ENCODE measurements at regions not wholly inside any gene's neighbourhood (a gene's known extent, or its start where the extent isn't known, plus 50 kb on each side); places are given as distances from the start of the nearest gene placed in this dataset.

DNA sequence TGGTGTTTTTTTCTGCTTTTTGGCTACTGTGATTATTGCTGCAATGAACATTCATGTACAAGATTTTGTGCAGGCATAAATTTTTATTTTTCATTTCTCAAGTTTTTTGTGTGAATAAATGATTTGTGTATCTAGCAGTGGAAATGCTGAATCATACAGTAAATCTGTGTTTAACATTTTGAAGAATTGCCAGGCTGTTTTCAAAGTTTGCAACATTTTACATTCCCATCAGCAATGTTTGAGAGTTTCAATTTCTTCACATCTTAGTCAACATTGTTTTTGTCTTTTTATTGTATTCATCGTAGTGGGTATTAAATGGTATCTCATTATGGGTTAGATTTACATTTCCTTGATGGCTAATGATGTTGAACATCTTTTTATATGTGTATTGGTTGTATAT lies 98.8 kb upstream of the RBMS1 start (continued):
- TF ChIP-seq, protein P1, sequence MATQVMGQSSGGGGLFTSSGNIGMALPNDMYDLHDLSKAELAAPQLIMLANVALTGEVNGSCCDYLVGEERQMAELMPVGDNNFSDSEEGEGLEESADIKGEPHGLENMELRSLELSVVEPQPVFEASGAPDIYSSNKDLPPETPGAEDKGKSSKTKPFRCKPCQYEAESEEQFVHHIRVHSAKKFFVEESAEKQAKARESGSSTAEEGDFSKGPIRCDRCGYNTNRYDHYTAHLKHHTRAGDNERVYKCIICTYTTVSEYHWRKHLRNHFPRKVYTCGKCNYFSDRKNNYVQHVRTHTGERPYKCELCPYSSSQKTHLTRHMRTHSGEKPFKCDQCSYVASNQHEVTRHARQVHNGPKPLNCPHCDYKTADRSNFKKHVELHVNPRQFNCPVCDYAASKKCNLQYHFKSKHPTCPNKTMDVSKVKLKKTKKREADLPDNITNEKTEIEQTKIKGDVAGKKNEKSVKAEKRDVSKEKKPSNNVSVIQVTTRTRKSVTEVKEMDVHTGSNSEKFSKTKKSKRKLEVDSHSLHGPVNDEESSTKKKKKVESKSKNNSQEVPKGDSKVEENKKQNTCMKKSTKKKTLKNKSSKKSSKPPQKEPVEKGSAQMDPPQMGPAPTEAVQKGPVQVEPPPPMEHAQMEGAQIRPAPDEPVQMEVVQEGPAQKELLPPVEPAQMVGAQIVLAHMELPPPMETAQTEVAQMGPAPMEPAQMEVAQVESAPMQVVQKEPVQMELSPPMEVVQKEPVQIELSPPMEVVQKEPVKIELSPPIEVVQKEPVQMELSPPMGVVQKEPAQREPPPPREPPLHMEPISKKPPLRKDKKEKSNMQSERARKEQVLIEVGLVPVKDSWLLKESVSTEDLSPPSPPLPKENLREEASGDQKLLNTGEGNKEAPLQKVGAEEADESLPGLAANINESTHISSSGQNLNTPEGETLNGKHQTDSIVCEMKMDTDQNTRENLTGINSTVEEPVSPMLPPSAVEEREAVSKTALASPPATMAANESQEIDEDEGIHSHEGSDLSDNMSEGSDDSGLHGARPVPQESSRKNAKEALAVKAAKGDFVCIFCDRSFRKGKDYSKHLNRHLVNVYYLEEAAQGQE (IDR thresholded peaks at IDR 0.05; ENCODE audit: unreplicated experiment), result no peak
- TF ChIP-seq CREB1 (CRISPR knock-in tag; IDR thresholded peaks at IDR 0.05; ENCODE audit: low read depth) (no peak), NANOG (IDR thresholded peaks at IDR 0.05; ENCODE audit: borderline replicate concordance) (no peak), ETS1 (IDR thresholded peaks at IDR 0.05) (no peak), ZNF114 (CRISPR knock-in tag; IDR thresholded peaks at IDR 0.05) (no peak), CTCF (conservative IDR thresholded peaks at IDR 0.05; ENCODE audit: low read depth in 2 of 2) (no peak)

GRCh38 chr2:160592993-160593392 lies 99.4 kb upstream of the RBMS1 start:
- Histone ChIP-seq H3K79me2 (replicated peaks; ENCODE audit: insufficient read depth) (no peaks in the 10 kb centered on the region), H3K27me3 (ENCODE audit: insufficient read depth) (no peaks in the 10 kb centered on the region)
- H3K4me1 Mint-ChIP-seq, result no peaks in the 10 kb centered on the region; the same call in 2 of the 3 replicates
- no peak for TF ChIP-seq STAT1 (IDR thresholded peaks at IDR 0.05; ENCODE audit: unreplicated experiment)
- TF ChIP-seq ZNF462 (CRISPR knock-in tag; IDR thresholded peaks at IDR 0.05), result no peak
- no peak for TF ChIP-seq POLR2AphosphoS5 (IDR thresholded peaks at IDR 0.05; ENCODE audit: low read depth)
- TF ChIP-seq EZH2 (IDR thresholded peaks at IDR 0.05; ENCODE audit: low read depth, unreplicated experiment), result no peak

More at GRCh38 chr2:160592993-160593392, 99.4 kb upstream of the RBMS1 start:
- Histone ChIP-seq H2AFZ (no peak overlapping the region), H3F3A (replicated peaks; ENCODE audit: low read depth) (no peaks in the 10 kb centered on the region), H3K27ac (ENCODE audit: low read depth) (no peak overlapping the region), H4K20me1 (replicated peaks; ENCODE audit: insufficient read depth) (no peaks in the 10 kb centered on the region), H3K9me2 (ENCODE audit: insufficient read depth) (no peaks in the 10 kb centered on the region; the same call in 1 of the 2 replicates), H3K4me2 (no peak overlapping the region), H3K4me1 (ENCODE audit: insufficient read depth) (no peaks in the 10 kb centered on the region), H3K4me3 (no peak overlapping the region), H3K36me3 (ENCODE audit: insufficient read depth) (no peaks in the 10 kb centered on the region)
- Mint-ChIP-seq H3K9me3 (peaks cover 34% of the 10 kb centered on the region), H3K27ac (no peak overlapping the region), H3K4me3 (no peak overlapping the region), H3K36me3 (ENCODE audit: low read depth) (peaks cover 25% of the 10 kb centered on the region), H3K27me3 (ENCODE audit: insufficient read depth, low read depth, poor library complexity) (peaks cover 22% of the 10 kb centered on the region)
- ATAC-seq (no peak), DNase-seq (ENCODE audit: low spot score) (no peak)
